Fibroblast of lung (primary cell): ENCODE measurements at regions not wholly inside any gene's neighbourhood (a gene's known extent, or its start where the extent isn't known, plus 50 kb on each side); places are given as distances from the start of the nearest gene placed in this dataset.

Experiments used
- EZH2 ChIP-seq: IDR thresholded peaks from 2 replicates; pipeline ENCODE4 v1.5.1; 2012; ENCODE audit warnings: low read length, control low read depth, mild to moderate bottlenecking; ENCODE audit errors: missing control alignments
- TF ChIP-seq, protein P1 (sequence below), 2 donors: IDR thresholded peaks in 1 of 2; conservative IDR thresholded peaks in 1 of 2; 1 replicate in 1 of 2; 2 replicates in 1 of 2; pipeline ENCODE4 v1.5.1; 2011 to 2012; ENCODE audit warnings: low read length in 2 of 2, control low read depth in 1 of 2, inconsistent platforms in 1 of 2, low read depth in 1 of 2, mild to moderate bottlenecking in 1 of 2

- TF ChIP-seq, protein P1, sequence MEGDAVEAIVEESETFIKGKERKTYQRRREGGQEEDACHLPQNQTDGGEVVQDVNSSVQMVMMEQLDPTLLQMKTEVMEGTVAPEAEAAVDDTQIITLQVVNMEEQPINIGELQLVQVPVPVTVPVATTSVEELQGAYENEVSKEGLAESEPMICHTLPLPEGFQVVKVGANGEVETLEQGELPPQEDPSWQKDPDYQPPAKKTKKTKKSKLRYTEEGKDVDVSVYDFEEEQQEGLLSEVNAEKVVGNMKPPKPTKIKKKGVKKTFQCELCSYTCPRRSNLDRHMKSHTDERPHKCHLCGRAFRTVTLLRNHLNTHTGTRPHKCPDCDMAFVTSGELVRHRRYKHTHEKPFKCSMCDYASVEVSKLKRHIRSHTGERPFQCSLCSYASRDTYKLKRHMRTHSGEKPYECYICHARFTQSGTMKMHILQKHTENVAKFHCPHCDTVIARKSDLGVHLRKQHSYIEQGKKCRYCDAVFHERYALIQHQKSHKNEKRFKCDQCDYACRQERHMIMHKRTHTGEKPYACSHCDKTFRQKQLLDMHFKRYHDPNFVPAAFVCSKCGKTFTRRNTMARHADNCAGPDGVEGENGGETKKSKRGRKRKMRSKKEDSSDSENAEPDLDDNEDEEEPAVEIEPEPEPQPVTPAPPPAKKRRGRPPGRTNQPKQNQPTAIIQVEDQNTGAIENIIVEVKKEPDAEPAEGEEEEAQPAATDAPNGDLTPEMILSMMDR (conservative IDR thresholded peaks at IDR 0.05 in 1 of 2, IDR thresholded peaks at IDR 0.05 in 1 of 2; ENCODE audit: low read depth in 1 of 2, low read length in 2 of 2): no peak
- no peak for TF ChIP-seq EZH2
These were observed 264.8 kb downstream of the PTPRC start for GRCh38 chr1:198903621-198904020.
